ENCODE measurements at regions not wholly inside any gene's neighbourhood (a gene's known extent, or its start where the extent isn't known, plus 50 kb on each side); places are given as distances from the start of the nearest gene placed in this dataset.
"Not testable (repeated sequence)": the region's sequence is repeated elsewhere in the genome, so short reads cannot be mapped to it uniquely, and the experiment has no call there.

GRCh38 chr1:91606546-91607078, 106.0 kb downstream of the CDC7 start:
- no peak for DNase-seq

GRCh38 chr1:91607686-91608085, 107.0 kb downstream of the CDC7 start:
- not testable (repeated sequence) for DNase-seq

- no peak for DNase-seq
Measured at GRCh38 chr1:91608876-91609275, 108.2 kb downstream of the CDC7 start.

GRCh38 chr1:91609551-91609950, 108.9 kb downstream of the CDC7 start:
- DNase-seq, result no peak

GRCh38 chr1:91610102-91610501, 109.5 kb downstream of the CDC7 start:
- DNase-seq, result no peak

GRCh38 chr1:91610789-91611188, 110.1 kb downstream of the CDC7 start:
- DNase-seq, result no peak

- DNase-seq, result no peak
Measured at GRCh38 chr1:91611483-91611917, 110.8 kb downstream of the CDC7 start.

- DNase-seq, result no peak
Measured at GRCh38 chr1:91613595-91613994, 112.9 kb downstream of the CDC7 start.

GRCh38 chr1:91616712-91617111, 116.1 kb downstream of the CDC7 start:
- no peak for DNase-seq

- no peak for DNase-seq
Measured at GRCh38 chr1:91617285-91617765, 116.7 kb downstream of the CDC7 start.

- DNase-seq, result no peak
Measured at GRCh38 chr1:91619881-91620280, 119.2 kb downstream of the CDC7 start.

GRCh38 chr1:91621360-91621759, 120.7 kb downstream of the CDC7 start:
- no peak for DNase-seq

GRCh38 chr1:91621907-91622306, 121.3 kb downstream of the CDC7 start:
- no peak for DNase-seq

GRCh38 chr1:91622616-91623015, 122.0 kb downstream of the CDC7 start:
- DNase-seq, result no peak

- DNase-seq, result no peak
Measured at GRCh38 chr1:91623020-91623419, 122.4 kb downstream of the CDC7 start.

- no peak for DNase-seq
Measured at GRCh38 chr1:91624331-91624730, 123.7 kb downstream of the CDC7 start.
